HG03439 (cell line): ENCODE measurements at regions not wholly inside any gene's neighbourhood (a gene's known extent, or its start where the extent isn't known, plus 50 kb on each side); places are given as distances from the start of the nearest gene placed in this dataset.

Experiments used
- ATAC-seq: cut with Tn5 transposase; IDR thresholded peaks from one replicate; pipeline ENCODE4 v1.9.1; 2021; ENCODE audit warnings: mild to moderate bottlenecking, moderate library complexity; ENCODE audit not compliant: unreplicated experiment

DNA sequence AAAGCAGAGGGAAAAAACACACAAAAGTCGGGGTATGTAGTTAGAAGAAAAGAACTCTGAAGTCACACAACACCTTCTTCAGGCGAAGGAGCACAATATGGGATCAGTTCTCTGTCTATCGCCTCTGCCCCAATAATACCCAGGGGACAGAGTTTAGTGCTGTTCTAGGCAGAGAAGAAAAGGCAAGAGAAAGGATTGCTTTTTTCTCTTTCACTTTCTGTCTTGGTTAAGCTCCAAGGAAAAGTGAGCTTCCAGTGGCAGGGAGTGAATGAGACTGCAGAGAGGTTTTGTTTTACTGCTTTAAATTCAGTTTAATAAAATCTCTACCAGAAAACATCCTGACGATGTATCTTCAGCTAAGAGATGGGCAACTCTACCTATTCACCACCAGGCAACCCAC lies 86.6 kb upstream of the STXBP5 start:
- no peak for ATAC-seq

DNA sequence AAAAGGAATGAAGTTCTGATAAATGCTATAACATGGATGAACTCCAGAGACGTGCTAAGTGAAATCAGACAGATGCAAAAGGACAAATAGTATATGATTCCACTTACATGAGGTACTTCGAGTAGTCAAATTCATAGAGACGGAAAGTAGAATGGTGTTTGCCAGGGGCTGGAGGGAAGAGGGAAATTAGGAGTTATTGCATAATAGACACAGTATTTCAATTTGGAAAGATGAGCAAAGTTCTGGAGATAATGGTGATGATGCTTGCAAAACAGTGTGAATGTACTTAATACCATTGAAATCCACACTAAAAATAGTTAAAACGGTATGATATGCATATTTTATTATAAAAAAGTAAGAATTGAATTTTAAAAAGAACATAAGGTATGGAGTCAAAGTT lies 84.9 kb upstream of the STXBP5 start:
- no peak for ATAC-seq

DNA sequence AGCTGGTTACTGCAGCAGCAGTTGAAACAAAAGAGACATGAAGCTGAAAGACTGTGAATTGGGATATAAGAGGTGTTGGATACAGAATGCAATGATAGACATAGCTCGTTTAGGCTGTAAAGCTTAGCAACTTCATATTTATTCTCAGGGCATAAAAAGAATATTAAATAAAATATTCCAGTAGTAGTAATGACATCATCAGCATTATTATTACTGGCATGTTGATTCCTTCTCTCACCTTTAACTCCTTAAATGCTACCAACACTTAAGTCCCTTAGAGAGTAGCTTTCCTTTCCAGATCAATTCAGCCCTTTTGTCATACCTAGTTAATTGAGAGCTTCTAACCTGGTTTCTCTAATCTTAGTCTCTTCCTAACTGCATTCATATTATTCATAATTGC lies 81.4 kb upstream of the STXBP5 start:
- no peak for ATAC-seq

GRCh38 chr6:147126618-147127022 lies 77.6 kb upstream of the STXBP5 start:
- ATAC-seq, result no peak

DNA sequence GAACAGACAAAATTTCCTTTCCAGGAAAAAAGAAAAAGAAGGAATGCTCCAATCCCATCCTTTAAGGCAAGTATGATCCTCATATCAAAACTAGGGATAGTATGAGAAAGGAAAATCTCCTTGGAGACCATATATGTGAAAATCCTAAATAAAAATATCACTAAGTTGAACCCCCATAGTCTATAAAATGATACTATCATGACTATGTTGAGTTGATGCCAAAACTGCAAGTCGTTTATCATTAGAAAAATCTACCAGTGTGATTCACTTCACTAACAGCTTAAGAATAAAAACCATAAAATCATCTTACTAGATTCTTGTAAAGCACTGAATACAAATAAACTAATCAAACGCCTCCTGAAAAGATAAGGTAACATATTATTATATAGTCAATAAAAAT lies 76.6 kb upstream of the STXBP5 start:
- ATAC-seq, result no peak

DNA sequence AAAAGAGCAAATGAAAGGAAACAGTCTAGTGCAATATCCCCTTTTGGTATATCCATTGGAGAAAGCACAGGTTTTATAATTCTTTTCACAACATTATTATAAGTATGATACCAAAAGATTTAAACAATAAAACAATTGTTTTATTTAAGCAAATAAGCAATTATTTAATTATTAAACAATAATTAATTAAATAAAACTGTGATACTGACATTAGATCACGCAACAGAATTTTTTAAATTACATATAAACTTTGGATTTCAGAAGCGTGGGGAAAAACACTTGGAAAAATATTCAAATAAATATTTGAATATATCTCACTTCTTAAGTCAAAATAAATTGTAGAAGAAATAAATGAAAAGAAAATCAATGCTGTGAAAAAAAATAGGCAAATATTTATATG lies 76.2 kb upstream of the STXBP5 start:
- ATAC-seq, result no peak

DNA sequence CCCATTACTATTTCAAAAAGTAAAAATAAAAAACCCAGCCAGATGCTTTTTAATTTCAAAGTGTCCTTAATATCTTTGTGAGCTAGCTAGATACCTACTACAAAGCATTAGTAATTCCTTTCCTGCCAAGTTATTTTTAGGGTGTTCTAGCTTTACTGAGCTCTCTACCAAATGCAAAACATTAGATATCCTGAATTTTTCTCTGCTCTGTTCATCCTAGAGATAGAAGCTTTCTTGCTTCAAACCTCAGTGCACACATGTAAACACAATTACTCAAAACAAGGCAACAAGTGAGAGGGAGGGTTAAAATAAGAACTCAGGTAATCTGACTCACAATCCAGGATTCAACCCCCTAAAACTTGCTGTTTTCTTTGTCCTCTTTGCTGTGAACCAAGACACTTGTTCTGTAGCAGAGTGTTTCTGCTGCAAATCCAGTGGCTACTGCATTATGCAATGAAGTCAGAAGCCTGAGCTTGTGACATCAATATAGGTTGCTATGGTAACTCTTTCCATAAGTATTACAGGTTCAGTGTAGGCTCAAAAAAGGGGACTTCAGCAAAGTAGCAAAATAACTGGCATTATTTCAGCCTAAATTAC lies 72.6 kb upstream of the STXBP5 start:
- ATAC-seq, result no peak

GRCh38 chr6:147132889-147133288 lies 71.3 kb upstream of the STXBP5 start:
- no peak for ATAC-seq

GRCh38 chr6:147133669-147134068 lies 70.5 kb upstream of the STXBP5 start:
- ATAC-seq, result no peak

DNA sequence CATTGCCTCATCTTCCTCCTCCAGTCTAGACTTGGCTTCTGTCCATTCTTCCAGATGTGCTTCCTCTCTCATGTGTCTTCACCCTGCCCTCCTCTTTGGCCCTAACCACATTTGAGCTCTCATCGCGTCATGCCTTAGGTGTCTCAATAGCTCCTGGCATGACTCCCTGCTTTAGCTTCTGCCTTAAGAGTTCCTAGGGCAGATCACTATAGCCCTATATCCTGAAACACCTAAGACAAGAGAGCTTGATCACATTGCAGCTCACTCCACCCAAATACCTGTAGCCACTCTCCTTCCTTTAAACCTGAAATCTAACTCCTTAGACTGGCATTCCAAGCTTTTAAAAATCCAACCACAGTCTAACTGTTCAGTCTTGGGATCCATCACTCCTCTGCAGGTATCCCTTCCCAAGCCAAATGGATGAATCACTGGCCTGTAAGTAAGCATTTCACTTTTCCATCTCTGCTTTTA lies 69.0 kb upstream of the STXBP5 start:
- no peak for ATAC-seq

GRCh38 chr6:147136057-147136456 lies 68.2 kb upstream of the STXBP5 start:
- ATAC-seq, result no peak

GRCh38 chr6:147137986-147138385 lies 66.2 kb upstream of the STXBP5 start:
- ATAC-seq, result no peak

- no peak for ATAC-seq
These were observed 65.4 kb upstream of the STXBP5 start for GRCh38 chr6:147138835-147139234.

DNA sequence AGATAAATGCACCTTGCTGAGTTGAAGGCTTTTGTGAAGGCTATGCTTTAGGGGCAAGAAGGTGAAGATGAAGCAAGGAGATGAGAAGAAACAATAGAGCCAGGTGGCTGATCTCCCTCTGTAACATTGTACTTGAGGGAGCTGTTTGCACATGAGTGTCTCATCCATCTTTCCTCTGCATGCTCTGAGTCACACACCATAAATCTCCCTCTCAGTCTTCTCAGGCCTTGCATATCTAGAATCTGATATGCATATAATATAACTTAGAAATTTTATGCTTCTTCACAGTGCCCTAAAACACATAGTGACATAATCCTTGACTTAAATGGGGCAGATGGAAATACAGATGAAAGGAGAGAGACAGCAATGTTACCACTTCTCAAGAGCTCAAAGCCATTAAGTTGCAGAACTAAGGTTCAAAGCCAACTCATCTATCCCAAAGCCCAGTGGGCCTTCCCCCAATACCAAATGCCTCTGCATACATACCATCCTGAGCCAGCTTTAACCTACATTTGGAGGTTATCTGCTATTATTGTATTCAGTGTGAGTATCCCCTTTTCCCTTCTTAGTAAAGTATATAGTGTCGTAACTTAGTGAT lies 62.4 kb upstream of the STXBP5 start:
- ATAC-seq, result no peak

- no peak for ATAC-seq
These were observed 61.5 kb upstream of the STXBP5 start for GRCh38 chr6:147142684-147143245.

DNA sequence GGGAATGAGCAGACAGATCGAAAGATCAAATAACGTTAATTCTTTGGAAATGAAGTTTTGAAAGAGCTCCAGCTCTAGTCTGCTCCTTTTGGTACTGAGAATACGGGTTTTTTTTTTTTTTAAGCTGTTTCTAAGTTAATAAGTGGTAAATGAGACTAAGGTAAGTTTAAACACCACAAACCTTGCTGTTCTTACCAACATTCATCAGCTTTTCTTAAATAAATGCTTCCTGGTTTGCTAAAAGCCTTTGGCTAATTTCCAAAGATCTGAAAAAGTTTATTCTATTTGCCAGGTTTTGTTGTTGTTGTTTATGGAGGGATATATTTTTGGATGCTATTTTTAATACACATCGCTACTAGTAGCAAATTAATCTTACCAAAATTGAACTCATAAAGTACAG lies 55.1 kb upstream of the STXBP5 start:
- ATAC-seq, result no peak

- ATAC-seq, result no peak
These were observed 54.4 kb upstream of the STXBP5 start for GRCh38 chr6:147149826-147150225.

- ATAC-seq, result no peak
These were observed 53.9 kb upstream of the STXBP5 start for GRCh38 chr6:147150293-147150692.
